Esophagus squamous epithelium (tissue), 5 donors: ENCODE measurements at regions not wholly inside any gene's neighbourhood (a gene's known extent, or its start where the extent isn't known, plus 50 kb on each side); places are given as distances from the start of the nearest gene placed in this dataset.

ENCODE experiments used
- DNase-seq: peaks from one replicate; lab custom pipeline; 2025; lab: John Stamatoyannopoulos, UW
- H3K27ac ChIP-seq, 4 donors: fragments of 200-600 bp; sonication (generic); one replicate each; pipeline ENCODE4 v1.5.1; 2016 to 2019; ENCODE audit warnings: mild to moderate bottlenecking in 1 of 4
- H3K27me3 ChIP-seq, 4 donors: fragments of 200-600 bp; sonication (generic); 1 replicate in 3 of 4; 2 replicates in 1 of 4; pipeline versions ENCODE4 v1.5.1 to v1.6.0; 2017 to 2021; ENCODE audit warnings: antibody characterized with exemption in 1 of 4
- H3K36me3 ChIP-seq, 3 donors: fragments of 200-600 bp; sonication (generic); one replicate each; pipeline ENCODE4 v1.5.1; 2016 to 2019
- H3K4me1 ChIP-seq, 3 donors: fragments of 200-600 bp; sonication (generic); one replicate each; pipeline ENCODE4 v1.5.1; 2017 to 2019
- H3K4me3 ChIP-seq, 4 donors: fragments of 200-600 bp; sonication (generic); 1 replicate in 3 of 4; 2 replicates in 1 of 4; pipeline ENCODE4 v1.5.1; 2016 to 2019; ENCODE audit warnings: mild to moderate bottlenecking in 2 of 4, moderate library complexity in 1 of 4
- H3K9me3 ChIP-seq, 3 donors: fragments of 200-600 bp; sonication (generic); one replicate each; pipeline ENCODE4 v1.5.1; 2016 to 2019
- POLR2A ChIP-seq, 4 donors: fragments of 450-650 bp; IDR thresholded peaks; one replicate each; pipeline ENCODE4 v1.6.1; 2017; ENCODE audit warnings: antibody characterized with exemption in 4 of 4, mild to moderate bottlenecking in 4 of 4, moderate library complexity in 3 of 4
- WGBS, 2 donors: methylation state at CpG; one replicate each; pipeline ENCODE4 v1.1.5; 2018; 5-methylcytosine and 5-hydroxymethylcytosine counted together
- intact Hi-C: fragments of 100-400 bp; cut with DNase I; formaldehyde crosslinking; loops from one replicate; pipeline ENCODE4 v1.15.0; 2022
- TF ChIP-seq, protein P1 (sequence below), 6 experiments: fragments of 450-650 bp in 4 of 6; fragments of 200-600 bp in 2 of 6; sonication (generic) in 2 of 6; IDR thresholded peaks; one replicate each; pipeline ENCODE4 v1.5.1; 2016 to 2019; ENCODE audit warnings: antibody characterized with exemption in 6 of 6, mild to moderate bottlenecking in 4 of 6, moderate library complexity in 4 of 6
- donor health status: DM: yes; HTN: yes; CAD: no.

DNA sequence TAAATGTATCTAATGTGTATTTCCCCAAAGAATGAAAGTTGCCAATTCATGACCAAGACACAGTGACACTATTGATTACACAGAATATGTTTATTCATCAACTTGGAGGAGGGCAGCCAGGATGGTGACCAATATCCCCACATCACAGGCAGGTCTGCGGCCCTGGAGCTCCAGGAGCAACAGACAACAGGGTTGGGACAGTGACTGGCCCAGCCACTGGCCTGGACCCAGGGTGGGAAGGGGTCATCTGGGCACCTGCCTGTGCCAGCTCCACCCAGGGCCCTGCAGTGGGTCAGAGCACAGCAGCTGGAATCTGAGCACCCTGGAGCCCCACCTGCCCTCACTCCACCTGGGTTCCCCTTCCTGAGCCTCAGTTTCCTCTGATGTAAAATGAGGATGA is 466.1 kb downstream of the MATN1 start:
- H3K27me3 ChIP-seq, result peaks cover 0 to 80% (median 0%) of the 10 kb centered on the region in 4 donors
- intact Hi-C loops, result no loop called here
- H3K4me1 ChIP-seq, result no peaks in the 10 kb centered on the region
- H3K36me3 ChIP-seq, result no peaks in the 10 kb centered on the region
- no peak for TF ChIP-seq POLR2A (IDR thresholded peaks at IDR 0.05)
- TF ChIP-seq, protein P1, sequence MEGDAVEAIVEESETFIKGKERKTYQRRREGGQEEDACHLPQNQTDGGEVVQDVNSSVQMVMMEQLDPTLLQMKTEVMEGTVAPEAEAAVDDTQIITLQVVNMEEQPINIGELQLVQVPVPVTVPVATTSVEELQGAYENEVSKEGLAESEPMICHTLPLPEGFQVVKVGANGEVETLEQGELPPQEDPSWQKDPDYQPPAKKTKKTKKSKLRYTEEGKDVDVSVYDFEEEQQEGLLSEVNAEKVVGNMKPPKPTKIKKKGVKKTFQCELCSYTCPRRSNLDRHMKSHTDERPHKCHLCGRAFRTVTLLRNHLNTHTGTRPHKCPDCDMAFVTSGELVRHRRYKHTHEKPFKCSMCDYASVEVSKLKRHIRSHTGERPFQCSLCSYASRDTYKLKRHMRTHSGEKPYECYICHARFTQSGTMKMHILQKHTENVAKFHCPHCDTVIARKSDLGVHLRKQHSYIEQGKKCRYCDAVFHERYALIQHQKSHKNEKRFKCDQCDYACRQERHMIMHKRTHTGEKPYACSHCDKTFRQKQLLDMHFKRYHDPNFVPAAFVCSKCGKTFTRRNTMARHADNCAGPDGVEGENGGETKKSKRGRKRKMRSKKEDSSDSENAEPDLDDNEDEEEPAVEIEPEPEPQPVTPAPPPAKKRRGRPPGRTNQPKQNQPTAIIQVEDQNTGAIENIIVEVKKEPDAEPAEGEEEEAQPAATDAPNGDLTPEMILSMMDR (IDR thresholded peaks at IDR 0.05), result no peak
- DNase-seq, result no peak
- H3K4me3 ChIP-seq, result no peak overlapping the region
- WGBS, 2 donors, result 100% methylated on average over 1 of the region's 1 CpG; no CpG with 5 or more reads in 1 of the 2 donors
- no peak overlapping the region for H3K27ac ChIP-seq
- no peaks in the 10 kb centered on the region for H3K9me3 ChIP-seq

DNA sequence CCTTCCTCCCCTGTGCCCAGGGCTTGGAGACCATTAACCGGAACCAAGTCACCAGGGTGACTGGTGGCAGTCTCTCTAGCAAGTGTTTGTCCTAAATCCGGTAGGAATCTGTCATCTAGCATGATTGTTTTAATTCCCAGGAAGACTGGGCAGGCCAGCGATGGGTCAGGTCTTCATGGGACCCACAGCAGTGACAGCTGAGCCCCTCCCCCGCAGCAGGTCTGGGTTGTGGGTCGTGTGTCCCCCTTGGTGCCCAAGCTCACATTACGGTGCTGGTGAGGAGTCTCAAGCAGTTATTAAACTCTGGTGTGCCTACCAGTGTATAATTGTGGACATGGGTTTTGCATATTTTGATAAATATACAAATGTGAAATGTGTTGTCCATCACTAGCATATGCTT is 466.5 kb downstream of the MATN1 start:
- peaks cover 0 to 84% (median 0%) of the 10 kb centered on the region in 4 donors for H3K27me3 ChIP-seq

DNA sequence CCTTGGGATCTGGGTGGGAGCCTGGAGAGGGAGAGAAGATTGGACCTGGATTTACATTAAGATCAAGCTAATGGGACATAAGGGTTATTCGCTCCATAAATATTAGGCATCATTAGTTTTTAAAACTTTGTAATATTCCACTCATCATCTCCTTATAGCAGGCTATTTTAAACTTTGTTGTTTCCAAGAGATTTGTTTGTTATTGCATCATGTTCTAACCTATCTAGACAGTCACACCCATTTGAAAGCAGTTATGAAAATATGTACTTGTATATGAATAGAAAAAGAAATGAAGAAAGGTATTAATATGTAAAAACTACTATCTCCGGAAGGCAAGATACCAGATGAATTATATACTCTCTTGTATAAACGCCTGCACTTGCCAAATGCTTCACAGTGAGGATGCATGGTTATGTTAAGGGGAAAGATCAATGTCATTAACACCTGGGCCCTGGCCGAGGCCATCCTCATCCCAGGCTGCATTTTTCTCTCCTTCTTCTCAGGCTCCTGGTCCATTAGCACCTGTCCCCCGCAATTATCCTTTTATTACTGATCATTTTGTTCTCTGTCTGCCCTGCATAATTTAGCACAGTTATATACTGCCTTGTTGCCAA is 468.2 kb downstream of the MATN1 start:
- intact Hi-C loops, result no loop called here
- Histone ChIP-seq H3K4me3 (no peak overlapping the region), H3K4me1 (no peaks in the 10 kb centered on the region), H3K27ac (no peak overlapping the region), H3K9me3 (no peaks in the 10 kb centered on the region), H3K27me3 (peaks cover 0 to 86% (median 0%) of the 10 kb centered on the region in 4 donors), H3K36me3 (no peaks in the 10 kb centered on the region)
- 43 to 53% methylated on average over 5 of the region's 5 CpGs for WGBS, 2 donors
- TF ChIP-seq POLR2A (IDR thresholded peaks at IDR 0.05), result no peak
- TF ChIP-seq, protein P1 (IDR thresholded peaks at IDR 0.05), result no peak
- DNase-seq, result no peak

More for the DNA sequence above, 466.5 kb downstream of the MATN1 start:
- intact Hi-C loops, result no loop called here
- H3K27ac ChIP-seq, result no peak overlapping the region
- no peaks in the 10 kb centered on the region for H3K36me3 ChIP-seq
- TF ChIP-seq POLR2A (IDR thresholded peaks at IDR 0.05), result no peak
- TF ChIP-seq, protein P1 (IDR thresholded peaks at IDR 0.05), result no peak
- H3K4me1 ChIP-seq, result no peaks in the 10 kb centered on the region
- DNase-seq, result no peak
- 80% methylated on average over 2 to 3 of the region's 6 CpGs for WGBS, 2 donors
- no peaks in the 10 kb centered on the region for H3K9me3 ChIP-seq
- no peak overlapping the region for H3K4me3 ChIP-seq

DNA sequence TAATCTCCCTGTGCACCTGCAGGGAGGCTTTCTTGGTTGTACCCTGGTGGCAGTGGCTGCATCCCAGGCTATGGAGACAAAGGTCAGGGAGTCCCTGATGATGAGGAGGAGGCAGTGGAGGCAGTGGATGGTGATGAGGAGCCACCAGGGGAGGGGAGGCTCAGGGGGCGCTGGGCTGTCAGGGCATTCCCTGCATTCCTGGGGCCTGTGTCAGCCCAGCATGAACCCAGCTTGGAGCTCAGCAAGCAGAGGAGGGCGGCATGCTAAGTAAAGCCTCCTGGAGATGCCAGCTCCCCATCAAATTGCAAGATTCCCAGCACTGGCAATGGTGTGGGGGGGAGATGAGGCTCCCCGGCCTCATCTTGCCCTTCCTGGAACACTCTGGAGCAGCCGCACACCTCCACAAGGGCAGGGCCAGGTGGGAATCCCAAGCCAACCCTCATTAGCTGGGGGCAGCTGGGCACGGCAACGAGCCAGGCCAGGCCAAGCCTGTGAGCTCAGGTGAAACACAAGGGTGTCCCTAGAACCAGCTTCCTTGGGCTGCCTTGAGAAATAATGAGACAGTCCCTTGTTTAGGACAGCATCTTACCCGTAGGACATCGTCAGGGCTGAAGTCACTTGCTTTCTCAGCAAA is 469.5 kb downstream of the MATN1 start:
- Histone ChIP-seq H3K4me1 (no peaks in the 10 kb centered on the region), H3K27me3 (peaks cover 0 to 83% (median 0%) of the 10 kb centered on the region in 4 donors), H3K36me3 (no peaks in the 10 kb centered on the region), H3K9me3 (no peaks in the 10 kb centered on the region), H3K27ac (no peak overlapping the region), H3K4me3 (no peak overlapping the region)
- intact Hi-C loops, result no loop called here
- no peak for TF ChIP-seq POLR2A (IDR thresholded peaks at IDR 0.05)
- TF ChIP-seq, protein P1 (IDR thresholded peaks at IDR 0.05), result no peak
- no peak for DNase-seq
- 0 to 66% methylated on average over 1 to 3 of the region's 8 CpGs for WGBS, 2 donors

DNA sequence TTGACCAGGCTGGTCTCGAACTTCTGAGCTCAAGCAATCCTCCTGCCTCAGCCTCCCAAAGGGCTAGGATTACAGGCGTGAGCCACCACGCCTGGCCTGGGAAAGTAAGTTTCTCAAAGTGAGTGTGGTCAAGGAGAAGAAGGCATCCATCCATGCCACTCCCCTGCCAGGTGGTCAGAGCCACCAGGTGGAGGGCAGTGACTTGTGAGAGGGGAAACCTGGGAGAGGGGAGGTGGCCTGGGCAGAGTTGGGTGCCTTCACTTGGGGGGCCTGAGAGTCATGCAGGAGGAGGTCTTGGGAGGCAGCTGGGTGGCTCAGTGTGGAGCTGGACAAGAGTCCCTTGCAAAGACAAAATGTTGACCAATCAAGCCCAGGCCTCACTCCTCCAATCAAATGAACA is 470.0 kb downstream of the MATN1 start:
- TF ChIP-seq POLR2A (IDR thresholded peaks at IDR 0.05), result no peak
- TF ChIP-seq, protein P1 (IDR thresholded peaks at IDR 0.05), result no peak
- WGBS, 2 donors, result 67 to 83% methylated on average over 1 to 3 of the region's 3 CpGs
- peaks cover 0 to 78% (median 0%) of the 10 kb centered on the region in 4 donors for H3K27me3 ChIP-seq

More for the DNA sequence above, 470.0 kb downstream of the MATN1 start:
- no peak for DNase-seq
- Histone ChIP-seq H3K36me3 (no peaks in the 10 kb centered on the region), H3K9me3 (no peaks in the 10 kb centered on the region), H3K4me1 (no peaks in the 10 kb centered on the region), H3K4me3 (no peak overlapping the region), H3K27ac (no peak overlapping the region)
- intact Hi-C loops, result no loop called here
